HG03108 (cell line): ENCODE measurements at regions not wholly inside any gene's neighbourhood (a gene's known extent, or its start where the extent isn't known, plus 50 kb on each side); places are given as distances from the start of the nearest gene placed in this dataset.

Experiments used
- ATAC-seq: cut with Tn5 transposase; IDR thresholded peaks from one replicate; pipeline ENCODE4 v1.9.1; 2021; ENCODE audit warnings: moderate library complexity; ENCODE audit not compliant: unreplicated experiment

DNA sequence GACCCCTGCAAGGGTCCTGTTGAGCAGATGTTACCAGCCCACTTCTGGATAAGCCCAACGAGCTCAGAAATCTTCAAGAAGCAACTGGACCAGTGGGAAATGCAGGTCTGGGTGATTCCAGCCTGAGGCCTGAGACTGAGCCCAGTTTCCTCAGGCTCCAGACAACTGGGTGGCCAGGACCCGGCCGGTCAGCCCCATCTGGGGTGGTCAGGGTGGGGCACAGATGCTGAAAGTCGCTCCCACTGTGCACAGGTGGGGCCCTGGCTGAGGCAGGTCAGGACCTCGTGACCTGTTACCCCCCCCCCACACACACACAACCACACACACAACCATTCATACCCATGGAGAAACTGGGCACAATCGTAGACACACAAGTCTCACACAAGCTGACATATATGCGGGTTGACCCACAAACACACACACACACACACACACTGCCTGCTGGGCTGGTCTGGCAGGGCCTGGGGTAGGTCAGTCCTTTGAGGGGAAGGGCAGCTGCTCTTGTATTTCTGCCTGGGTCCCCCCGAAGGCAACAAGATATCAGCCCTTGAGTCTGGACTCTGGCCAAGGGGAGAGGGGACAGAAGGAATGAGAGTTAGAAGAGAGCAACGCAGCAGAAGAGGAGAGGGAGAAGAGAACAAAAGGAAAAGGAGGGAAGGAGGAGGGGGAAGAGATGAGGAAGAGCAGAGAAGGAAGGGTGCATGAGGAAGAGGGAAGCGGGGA lies 99.0 kb upstream of the CDH5 start:
- ATAC-seq: no peak

DNA sequence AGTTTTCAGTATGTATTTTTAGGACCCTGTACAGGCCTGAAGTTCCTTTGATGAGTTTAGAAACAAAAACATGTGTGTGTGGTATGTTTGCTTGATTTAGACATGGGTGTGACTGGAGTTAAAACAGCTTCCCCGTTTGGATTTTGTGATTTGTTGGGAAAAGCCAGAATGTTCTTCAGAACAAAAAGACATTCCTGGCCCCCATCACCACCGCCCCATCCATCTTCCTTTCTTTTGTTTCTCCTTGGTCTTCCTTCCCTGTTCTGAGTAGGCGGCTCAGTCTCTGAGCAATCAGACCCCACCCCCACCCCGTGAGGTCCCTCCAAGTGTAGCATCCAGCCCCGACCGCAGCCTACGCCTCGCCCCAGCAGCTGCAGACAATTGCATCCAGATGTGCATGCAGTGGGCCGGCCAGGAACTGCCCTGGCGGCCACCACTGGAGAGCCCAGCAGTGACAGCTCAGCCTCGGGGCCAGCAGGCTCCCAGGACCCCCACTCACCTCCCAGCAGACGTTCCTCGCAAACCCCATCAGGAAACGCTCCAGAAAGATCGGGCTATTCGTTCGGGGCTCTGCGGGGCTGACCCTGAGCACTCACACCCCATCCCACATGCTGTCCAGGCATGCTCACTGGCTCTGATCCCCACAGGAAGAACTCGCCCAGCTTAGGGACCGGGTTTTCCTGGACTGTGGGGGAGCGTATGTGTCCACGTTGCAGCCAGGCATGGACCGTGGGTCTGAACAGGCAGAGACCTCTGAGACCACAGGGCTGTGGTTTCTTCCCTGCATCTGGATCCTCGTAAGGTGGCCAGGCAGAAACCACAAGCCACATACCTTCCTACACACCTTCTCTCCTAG lies 99.8 kb upstream of the CDH5 start:
- ATAC-seq: no peak

DNA sequence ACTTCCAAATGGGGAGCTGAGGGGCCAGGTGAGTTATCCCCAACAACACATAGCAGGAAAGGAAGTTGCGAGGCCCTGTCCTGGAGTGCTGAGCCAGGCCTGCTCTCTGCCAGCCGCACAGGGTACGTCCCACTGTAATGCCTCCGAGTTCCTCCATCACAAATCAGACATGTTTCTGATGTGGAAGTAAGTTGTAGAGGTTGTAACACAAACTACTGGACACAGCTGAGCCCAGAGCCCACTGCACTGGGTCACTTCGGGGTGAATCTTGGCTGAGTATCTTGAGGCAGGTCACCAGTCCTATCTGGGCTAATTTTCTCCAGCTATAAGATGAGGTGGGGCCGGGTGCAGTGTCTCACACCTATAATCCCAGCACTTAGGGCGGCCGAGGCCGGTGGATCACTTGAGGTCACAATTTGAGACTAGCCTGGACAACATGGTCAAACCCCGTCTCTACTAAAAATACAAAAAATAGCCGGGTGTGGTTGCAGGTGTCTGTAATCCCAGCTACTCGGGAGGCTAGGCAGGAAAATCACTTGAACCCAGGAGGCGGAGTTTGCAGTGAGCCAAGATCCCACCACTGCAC lies 100.8 kb upstream of the CDH5 start:
- ATAC-seq: no peak

DNA sequence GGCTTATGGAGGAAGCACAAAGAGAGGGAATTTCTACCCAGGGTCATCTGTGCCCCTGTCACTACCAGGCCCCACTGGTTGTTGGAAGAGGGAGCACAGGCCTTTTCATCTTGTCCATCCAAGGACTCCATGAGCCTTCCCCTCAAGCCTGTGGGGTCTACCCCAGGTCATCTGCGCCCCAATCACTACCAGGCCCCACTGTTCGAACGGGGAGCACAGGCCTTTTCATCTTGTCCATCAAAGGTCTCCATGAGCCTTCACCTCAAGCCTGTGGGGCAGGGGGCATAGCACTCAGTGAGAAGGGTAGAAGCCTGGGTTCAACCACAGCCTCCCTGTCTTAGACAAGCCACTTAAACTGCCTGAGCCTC lies 101.5 kb upstream of the CDH5 start:
- ATAC-seq: no peak

DNA sequence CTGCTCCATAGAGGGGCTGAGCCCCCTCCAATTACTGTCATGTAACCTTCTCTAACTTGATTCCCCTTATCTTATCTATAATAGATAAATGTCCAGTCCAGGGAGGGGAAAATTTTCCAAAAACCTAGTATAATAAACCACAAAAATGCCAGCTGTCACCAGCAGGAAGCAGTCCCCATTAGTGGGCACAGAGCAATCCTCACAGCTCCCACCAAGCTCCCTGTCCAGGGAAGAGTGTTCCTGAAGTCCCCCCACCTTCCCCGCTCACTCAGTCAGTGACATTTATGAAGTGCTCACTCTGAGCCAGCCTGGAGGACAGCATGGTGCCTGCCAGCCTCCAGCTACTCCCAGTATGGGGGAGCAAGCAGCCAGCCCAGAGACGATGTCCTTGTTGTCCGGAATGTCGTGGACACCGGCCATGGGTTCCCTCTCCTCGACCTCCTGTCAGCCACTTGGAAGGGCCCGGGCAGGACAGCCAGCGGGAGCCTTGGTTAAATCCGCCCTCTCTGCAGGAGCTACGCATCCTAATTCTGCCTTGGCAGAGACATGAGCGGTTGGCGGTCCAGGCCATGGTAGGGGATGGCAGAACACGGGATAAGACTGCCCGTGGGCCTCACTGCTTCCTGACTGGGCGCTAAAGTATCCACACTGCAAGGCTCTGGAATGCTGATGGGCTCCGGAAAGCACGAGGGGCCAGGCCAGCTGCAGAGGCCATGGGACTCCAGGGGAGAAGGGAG lies 102.0 kb upstream of the CDH5 start:
- no peak for ATAC-seq

DNA sequence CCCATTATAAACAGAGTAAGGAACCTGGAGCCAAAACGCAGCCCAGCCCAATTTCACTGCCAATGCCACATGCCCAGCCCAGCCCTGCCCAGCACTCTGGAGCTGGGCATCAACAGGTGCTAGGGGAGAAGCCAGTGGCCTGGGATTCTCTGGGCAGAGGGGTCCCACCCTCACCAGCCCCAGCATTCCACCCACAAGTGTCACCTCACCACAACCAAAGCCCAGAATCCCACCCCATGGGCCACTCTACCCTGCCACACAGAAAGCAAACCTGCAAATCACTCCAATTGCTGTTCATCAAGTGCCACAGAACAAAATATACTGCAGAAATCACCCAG lies 102.5 kb upstream of the CDH5 start:
- ATAC-seq: no peak

DNA sequence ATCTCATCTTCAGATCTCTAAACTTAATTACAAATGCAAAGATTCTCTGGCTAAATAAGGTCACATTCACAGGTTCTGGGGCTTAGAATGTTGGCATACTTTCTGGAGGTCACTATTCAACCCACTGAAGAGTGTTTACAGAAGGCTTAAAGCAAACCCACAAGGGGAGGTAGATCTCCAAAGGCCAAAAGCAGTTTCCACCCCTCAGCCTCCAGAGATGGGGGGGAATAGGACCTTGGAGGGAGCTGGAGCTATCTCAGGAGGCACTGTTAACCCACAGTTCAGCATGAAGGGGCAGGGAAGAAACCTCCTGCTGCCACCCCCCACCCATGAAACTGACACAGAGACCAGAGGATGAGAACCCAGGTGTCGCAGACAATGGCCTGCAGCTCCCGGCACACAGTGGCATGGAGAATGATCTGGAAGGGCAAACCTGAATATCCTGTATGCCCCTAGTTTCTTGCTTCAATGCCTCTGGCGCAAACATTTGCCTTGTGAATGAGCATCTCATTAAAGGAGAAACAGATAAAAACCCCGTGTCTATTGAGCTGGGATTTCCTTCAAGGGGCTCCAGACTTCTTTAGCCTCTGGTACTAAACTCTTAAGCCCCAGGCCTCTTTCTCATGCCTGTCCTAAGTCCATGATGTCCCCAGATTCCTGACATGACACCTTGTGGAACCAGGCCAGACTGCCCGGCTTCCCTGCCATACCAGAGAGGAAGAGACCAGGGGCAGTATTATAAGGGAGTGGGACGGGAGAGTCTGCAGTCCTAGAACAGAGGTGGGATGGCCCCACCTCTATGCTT lies 103.1 kb upstream of the CDH5 start:
- ATAC-seq: no peak

DNA sequence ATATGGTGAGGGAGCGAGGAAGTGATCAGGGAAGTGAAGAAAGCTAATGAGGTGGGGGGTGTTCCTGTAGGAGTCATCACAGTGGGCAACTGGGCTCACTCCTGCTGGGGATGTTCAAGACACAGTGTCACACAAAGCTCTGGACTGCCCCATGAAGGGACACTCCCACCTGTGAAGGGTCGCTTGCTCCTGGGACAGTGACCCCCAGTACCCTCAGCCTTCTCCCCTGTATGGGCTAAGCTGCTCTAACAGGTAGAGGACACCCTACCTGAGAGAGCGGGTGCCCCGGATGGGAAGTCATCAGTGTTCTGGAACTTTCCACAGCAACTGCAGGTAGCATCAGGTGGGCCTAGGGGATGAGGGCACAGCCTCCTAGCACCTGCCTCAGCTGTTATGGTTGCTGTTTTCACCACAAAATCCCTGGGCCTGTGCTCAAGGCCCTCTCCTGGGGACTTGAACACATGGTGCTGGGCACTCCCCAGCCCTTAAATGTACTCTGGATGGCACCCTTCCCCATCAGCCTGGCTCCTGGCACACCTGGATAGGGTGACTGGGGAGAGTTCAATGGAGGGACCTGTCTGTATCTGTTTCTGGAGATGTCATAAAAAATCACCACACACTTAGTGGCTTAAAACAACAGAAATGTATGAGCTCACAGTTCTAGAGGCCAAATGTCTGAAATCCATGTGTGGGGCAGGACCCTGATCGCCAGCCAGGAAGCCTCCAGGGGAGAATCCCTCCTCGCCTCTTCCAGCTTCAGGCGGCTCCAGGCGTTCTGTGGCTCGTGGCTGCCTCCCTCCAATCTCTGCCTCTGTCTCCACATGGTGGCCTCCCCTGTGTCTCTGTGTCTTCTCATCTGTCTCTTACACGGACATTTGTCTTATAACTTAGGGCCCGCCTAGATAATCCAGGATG lies 104.0 kb upstream of the CDH5 start:
- no peak for ATAC-seq

DNA sequence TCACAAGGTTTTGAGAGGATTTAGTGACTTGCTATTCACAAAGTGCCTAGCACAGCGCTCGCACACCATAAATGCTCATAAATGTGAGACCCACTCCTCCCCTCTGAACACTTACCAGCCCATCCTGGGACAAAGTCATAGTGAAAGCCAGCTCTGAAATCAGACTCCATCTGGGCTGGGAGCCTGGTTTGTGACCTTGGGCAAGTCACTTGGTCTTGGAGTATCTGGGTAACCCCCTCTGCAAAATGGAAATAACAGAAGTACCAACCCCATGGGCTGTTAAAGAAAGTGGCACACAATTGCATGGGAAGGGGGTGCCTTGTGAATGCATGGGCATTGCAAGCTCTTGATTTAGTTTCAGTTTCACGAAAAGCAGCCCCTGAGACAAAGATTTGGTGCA lies 104.7 kb upstream of the CDH5 start:
- ATAC-seq: no peak

DNA sequence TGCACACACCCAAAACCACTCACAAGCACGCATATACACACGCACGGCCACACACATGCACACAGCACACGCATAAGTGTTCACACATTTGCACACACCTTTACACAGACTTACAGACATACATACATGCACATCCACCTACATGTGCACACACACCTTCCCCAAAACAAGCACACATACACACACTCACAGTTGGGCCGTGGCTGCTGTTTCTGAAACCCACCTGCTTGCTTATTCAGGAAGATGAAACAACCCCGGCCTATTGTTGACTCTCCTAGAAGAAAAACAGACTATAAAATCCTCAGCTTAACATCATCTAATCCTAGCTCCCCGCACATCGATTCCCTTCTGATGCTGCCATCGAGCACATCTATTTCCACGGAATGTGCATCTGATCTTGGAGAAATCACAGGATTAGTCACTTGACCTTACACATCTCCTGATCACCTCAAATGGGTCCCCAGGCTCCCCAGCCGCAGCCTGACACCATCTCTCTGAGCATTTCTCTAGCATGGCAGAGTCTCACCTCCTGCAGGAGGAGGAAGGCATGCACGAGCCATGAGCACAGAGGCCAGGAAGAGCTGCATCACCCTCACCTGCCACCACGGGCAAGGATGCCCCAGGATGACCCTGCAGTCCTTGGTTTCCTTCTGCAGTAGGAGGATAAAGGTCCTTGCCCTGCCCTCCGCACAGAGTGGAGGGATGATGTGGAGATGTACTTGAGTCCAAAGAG lies 105.8 kb upstream of the CDH5 start:
- ATAC-seq: no peak

DNA sequence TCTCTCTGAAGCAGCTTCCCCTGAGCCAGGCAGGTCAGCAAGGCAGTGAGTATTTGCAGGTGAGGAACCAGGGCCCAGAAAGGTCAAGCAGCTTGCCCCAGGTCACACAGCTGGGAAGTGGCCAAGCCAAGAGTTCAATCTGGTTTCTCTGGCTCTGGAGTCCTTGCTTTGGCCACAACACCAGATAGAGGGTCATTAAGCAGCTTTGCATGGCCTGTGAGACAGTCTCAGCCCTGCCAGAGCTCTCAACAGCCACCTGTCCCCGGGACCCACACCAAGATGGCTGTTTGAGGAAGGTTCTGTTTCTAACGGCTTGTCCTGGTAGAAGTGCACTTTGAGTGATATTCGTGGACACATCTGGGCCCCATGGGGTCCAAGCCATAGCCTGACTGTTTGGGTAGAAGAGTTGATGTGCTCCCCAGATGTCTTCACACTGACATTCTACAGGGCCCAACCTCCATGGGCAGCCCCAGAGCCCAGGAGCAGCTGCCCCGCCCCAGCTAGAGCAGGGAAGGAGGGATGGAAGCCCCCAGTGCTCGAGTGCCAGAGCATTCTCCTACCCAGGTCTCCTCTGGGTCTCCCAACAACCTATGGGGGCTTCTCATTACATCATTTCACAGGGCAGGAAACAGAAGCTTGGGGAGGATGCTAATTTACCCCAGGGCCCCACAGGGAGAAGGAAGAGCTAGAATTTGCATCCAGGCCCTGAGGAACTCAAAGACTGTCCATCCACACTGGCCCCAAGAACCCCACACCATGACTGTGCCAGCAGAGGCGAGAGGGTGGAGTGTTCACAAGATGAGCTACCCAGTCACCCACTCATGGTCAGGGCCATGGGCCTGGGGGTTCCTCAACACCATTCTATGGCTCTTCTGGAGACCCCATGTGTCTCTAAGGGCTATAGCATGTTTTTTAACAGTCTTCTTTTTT lies 107.3 kb upstream of the CDH5 start:
- no peak for ATAC-seq

DNA sequence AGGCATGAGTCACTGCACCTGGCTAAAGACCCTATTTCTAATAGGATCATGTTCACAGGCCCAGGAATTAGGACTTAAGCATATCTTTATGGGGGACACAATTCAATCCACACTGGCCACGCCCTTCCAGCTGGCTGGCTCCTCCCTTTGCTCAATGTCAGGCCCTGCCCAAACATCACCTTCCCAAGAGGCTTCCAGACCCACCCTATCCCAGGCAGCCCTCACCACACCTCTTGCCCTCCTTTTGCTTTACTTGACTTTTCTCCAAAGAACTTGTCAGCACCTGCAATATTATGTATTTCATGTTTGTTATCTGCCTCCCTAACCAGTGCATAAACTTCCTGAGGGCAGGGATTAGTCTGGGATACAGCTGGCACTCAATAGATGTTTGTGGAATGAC lies 109.6 kb upstream of the CDH5 start:
- no peak for ATAC-seq

DNA sequence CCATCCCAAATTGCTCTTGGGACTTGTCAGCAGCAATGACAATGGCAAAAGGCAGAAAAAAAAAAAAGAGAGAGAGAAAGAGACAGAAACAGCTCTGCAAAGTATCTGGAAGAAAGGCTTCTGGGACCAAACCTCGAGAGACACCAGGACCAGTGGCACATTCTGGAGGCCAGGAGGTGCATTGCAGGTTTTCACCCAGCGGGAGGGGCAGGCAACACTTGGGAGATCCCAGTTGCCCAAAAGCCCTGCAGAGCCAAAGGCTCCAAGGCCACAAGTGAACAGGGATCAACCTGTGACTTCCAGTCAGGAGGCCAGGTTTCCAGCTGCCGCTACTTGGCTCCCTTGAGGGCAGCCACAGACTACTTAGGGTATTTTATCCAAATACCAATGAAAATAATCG lies 110.8 kb upstream of the CDH5 start:
- no peak for ATAC-seq

DNA sequence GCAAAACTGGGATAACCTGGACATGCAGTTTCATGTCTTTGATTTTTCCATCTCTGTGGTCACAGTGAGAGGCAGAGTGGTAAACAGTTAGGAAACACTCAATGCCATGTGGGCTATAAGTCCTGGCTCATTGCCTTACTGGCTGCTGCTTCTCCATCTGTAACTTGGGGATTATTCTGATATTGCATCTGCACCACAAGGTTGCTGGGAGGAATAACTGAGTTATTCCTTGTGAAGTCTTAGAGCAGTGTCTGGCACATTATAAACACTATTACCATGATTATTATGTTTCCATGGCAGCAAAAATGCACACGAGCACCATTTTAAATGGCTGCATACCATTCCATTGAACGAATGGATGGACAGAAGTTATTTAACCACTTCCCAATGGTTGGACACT lies 111.7 kb upstream of the CDH5 start:
- no peak for ATAC-seq

DNA sequence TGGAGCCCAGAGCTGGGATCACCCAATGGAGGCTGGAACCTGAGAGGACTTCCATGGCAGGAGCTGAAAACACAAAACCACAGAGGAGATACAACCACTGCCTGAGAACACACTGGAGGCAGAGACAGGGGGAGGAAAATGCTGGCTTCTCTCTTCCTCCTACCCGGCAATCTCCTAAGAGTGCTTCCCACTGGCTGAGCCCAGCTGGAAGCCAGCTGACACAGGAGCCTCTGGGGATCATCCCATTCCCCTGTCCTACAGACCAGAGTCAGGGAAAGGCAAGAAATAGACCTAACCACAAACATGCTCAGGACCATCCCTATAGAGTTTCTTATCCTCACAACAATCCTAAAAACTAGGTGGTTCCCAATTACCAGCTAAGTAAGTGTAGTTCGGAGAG lies 112.4 kb upstream of the CDH5 start:
- ATAC-seq: no peak

DNA sequence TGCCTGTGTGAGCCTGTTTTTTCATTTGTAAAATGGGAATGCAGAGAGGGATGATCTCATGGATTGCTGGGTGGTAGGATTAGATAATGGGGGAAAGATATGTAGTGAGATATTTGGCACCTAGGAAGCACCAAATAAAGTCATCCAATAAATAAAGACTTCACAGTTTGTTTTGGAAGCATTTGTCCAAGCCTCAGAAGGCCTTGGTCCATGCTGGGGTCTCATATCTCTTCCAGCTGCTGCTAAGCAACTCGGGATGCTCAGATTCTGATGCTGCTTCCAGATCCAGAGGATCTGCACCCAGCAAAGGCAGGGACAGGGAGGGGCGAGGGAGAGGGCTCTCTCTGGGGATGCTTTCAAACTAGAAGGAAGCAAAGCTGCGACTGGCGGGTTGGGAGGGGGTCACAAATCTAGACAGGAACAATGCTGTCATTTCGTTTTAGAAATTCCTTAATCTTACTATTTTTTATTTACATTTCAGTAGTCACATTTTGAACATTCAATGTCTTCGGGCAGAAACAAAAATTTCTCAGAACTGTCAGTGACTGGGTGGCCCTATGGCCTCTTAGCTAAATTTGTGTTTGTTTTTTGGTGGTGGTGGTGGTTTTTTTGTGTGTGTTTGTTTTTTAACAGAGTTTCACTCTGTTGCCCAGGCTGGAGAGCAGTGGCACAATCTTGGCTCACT lies 114.9 kb upstream of the CDH5 start:
- no peak for ATAC-seq

DNA sequence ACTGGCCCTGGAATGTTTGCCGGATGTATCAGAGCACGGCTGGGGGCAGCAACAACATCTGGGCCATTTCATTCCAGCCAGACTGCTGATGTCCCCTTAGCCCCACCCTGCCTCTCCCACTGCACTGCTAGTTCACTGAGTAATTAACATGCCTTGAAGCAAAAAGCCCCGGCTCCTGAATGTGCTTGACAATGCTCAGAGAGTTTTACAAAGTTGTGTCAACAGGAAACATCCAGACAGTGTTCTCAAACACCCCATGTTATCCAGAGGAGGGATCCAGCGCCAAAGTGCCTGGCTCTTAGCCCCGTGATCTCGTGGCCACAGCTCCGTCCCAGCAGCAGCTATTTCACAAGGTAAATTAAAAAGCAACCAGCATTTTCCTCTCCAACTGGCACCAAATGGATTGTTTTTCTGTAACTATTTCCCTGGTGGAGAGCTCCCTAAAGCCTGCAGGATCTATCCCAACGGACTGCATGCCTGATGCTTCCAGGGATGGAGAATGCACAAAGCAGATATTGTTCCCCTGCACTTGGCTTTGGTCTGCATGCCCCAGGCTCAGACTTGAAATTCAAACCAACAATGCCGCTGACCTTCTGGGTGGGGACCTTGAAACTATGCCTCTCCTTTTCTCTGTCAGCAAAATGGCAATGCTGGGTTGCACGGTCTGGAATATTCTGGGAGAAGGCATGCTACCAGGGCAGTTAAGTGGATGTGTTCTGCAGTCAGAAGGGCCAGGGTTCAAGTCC lies 115.6 kb upstream of the CDH5 start:
- ATAC-seq: no peak
